Chondrocyte (in vitro differentiated cells): ENCODE measurements at regions not wholly inside any gene's neighbourhood (a gene's known extent, or its start where the extent isn't known, plus 50 kb on each side); places are given as distances from the start of the nearest gene placed in this dataset.

ENCODE experiments used
- DNase-seq: peaks from one replicate; pipeline ENCODE4 v3.0.0; 2021; ENCODE audit warnings: mixed read lengths, low spot score
- H3K27ac Mint-ChIP-seq: one replicate; pipeline ENCODE4 v1.8.0; 2021; ENCODE audit warnings: mild to moderate bottlenecking, moderate library complexity, mixed read lengths; ENCODE audit not compliant: unreplicated experiment
- H3K27me3 Mint-ChIP-seq: 2 replicates; pipeline ENCODE4 v1.8.0; 2021; ENCODE audit warnings: low read depth, mixed read lengths
- H3K36me3 Mint-ChIP-seq: 2 replicates; pipeline ENCODE4 v1.8.0; 2021; ENCODE audit warnings: low read depth, mixed read lengths
- H3K4me1 Mint-ChIP-seq: 2 replicates; pipeline ENCODE4 v1.8.0; 2021; ENCODE audit warnings: low read depth, mild to moderate bottlenecking, mixed read lengths
- H3K4me3 Mint-ChIP-seq: one replicate; pipeline ENCODE4 v1.8.0; 2021; ENCODE audit warnings: mild to moderate bottlenecking, moderate library complexity, mixed read lengths; ENCODE audit not compliant: unreplicated experiment
- H3K9me3 Mint-ChIP-seq: 2 replicates; pipeline ENCODE4 v1.8.0; 2021; ENCODE audit warnings: low read depth, mixed read lengths
- CTCF ChIP-seq: fragments of 200-600 bp; sonication (generic); IDR thresholded peaks from 2 replicates; pipeline ENCODE4 v1.5.0; 2021; ENCODE audit warnings: antibody characterized with exemption, mild to moderate bottlenecking, moderate library complexity

DNA sequence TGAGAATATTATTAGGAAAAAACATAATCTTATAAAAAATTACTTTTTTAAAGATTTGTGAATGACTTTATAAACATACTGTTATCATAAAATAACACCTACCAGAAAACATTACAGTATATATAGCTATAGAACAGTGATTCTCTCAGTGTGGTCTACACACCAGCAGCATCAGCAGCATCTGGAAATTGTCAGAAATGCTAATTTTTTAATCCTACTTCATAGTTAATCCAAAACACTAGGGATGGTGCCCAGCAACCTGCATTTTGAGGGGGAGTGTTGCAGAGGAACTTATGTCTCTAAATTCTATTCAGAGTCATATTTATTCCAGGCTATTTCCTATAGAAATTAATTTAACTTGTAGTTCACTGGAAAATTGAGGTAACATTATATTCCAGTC, 1107.8 kb downstream of the IGSF11 start:
- DNase-seq = no peak
- no peak for TF ChIP-seq CTCF
- no peak overlapping the region for H3K4me3 Mint-ChIP-seq
- no peaks in the 10 kb centered on the region for H3K4me1 Mint-ChIP-seq
- H3K9me3 Mint-ChIP-seq = no peaks in the 10 kb centered on the region
- peaks cover 3% of the 10 kb centered on the region for H3K27me3 Mint-ChIP-seq
- no peak overlapping the region for H3K27ac Mint-ChIP-seq
- H3K36me3 Mint-ChIP-seq = no peaks in the 10 kb centered on the region

DNA sequence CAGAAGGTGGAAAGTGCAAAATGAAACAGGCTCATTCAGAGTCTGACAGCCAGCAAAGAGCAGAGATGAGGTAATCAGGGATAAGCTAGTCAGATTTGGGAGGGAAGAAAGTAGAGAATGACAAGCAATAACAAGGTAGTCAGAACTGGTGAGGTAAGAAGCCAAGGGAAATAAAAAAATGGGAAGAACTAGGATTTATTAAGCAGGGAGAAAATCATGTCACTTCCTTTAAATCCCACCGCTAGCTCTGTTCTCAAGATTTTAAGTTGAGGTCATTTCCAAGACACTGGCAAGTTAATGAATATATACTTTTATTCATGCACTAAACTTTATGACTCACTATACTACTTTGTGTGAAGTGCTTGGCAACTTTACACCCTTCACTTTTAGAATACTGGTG, 1106.8 kb downstream of the IGSF11 start:
- Mint-ChIP-seq H3K27ac (no peak overlapping the region), H3K36me3 (no peaks in the 10 kb centered on the region), H3K4me3 (no peak overlapping the region), H3K9me3 (no peaks in the 10 kb centered on the region), H3K4me1 (no peaks in the 10 kb centered on the region), H3K27me3 (no peaks in the 10 kb centered on the region)
- no peak for TF ChIP-seq CTCF
- DNase-seq = no peak

DNA sequence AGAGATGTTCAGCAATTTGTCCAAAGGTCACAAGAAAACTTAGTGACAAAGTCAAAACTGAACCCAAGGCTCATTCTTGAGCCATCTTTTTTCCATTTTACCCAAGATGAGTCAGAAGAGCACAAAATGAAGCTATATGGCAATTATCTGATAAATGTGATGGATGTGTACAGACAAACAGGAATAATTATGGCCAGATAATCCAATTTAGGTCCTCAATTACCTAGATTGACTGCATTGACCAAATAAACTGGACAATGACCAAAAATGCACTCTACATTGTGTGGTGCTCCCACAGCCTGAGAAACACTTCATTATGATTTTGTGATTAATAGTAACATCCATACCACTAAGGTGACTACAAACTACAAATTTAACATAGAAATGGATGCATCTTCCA, 1105.8 kb downstream of the IGSF11 start:
- Mint-ChIP-seq H3K36me3 (no peaks in the 10 kb centered on the region), H3K27me3 (no peaks in the 10 kb centered on the region), H3K4me1 (no peaks in the 10 kb centered on the region), H3K27ac (no peak overlapping the region), H3K9me3 (no peaks in the 10 kb centered on the region), H3K4me3 (no peak overlapping the region)
- TF ChIP-seq CTCF = no peak
- DNase-seq = no peak

DNA sequence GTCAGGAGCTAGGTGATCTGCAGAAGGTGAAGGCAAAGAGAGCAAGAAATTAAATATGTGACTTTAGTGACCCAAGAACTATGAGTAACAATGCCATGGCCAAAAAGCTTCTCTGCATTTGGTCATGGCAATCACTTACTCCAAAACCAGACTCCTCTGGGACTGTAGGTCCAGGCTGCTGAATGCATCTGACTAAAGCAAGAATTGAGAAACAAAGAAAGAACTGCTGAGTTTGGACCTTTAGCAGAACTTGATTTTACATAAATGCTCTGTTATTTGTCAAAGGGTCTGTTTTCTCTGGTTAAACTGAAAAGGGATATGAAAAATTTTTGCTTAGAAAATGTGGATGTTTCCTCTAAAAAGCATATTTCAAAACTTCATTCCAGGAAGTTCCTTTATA, 1102.2 kb downstream of the IGSF11 start:
- no peak overlapping the region for H3K4me3 Mint-ChIP-seq
- no peaks in the 10 kb centered on the region for H3K36me3 Mint-ChIP-seq
- H3K9me3 Mint-ChIP-seq = no peaks in the 10 kb centered on the region
- TF ChIP-seq CTCF = no peak
- no peaks in the 10 kb centered on the region for H3K27me3 Mint-ChIP-seq
- H3K4me1 Mint-ChIP-seq = no peaks in the 10 kb centered on the region
- DNase-seq = no peak
- no peak overlapping the region for H3K27ac Mint-ChIP-seq

DNA sequence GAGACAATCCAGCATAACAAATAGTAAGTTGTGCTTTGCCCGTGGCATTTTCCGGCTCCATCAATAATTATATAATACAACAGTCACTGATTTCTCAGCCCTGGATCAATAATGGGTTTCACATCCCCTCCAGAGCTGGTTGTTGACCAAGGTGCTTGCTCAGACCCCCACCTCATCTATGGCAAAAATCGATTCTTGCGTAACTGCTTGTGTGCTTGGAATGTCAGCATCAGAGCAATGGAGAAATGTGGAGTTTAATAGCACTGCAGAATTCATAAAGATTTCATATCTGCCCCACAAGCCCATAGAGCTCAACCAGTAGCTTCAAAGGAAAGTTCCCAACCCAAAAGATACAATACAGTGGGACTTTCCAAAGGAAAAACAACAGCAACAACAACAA, 1098.5 kb downstream of the IGSF11 start:
- no peak for TF ChIP-seq CTCF
- Mint-ChIP-seq H3K36me3 (no peaks in the 10 kb centered on the region), H3K4me1 (peaks cover 5% of the 10 kb centered on the region), H3K9me3 (peaks cover 6% of the 10 kb centered on the region), H3K27me3 (no peaks in the 10 kb centered on the region), H3K4me3 (no peak overlapping the region), H3K27ac (no peak overlapping the region)
- no peak for DNase-seq
